ENCODE measurements at regions not wholly inside any gene's neighbourhood (a gene's known extent, or its start where the extent isn't known, plus 50 kb on each side); places are given as distances from the start of the nearest gene placed in this dataset.

GRCh38 chr11:50187220-50187619 is 154.5 kb downstream of the OR4C45 start:
- H3K36me3 ChIP-seq (ENCODE audit: insufficient read depth, low read length) = no peaks in the 10 kb centered on the region
- POLR2A ChIA-PET = interaction anchor here (0.6 kb wide), 1 partner anchor 535 kb away, joined by 5 read pairs; no protein-coding TSS in a partner anchor

GRCh38 chr11:50188040-50188439 is 155.4 kb downstream of the OR4C45 start:
- intact Hi-C loops (cut with micrococcal nuclease; ENCODE audit: unreplicated experiment) = no loop called here
- no peak overlapping the region for H3K4me3 ChIP-seq (ENCODE audit: low read depth, low read length, poor library complexity, severe bottlenecking)
- ChIA-PET CTCF (ENCODE audit: unreplicated experiment) (no interaction called here), POLR2A (no interaction called here)
- no peaks in the 10 kb centered on the region for H4K20me1 ChIP-seq (ENCODE audit: insufficient read depth, low read length)
- TF ChIP-seq CTCF (conservative IDR thresholded peaks at IDR 0.05; ENCODE audit: low read length) (no peak), EZH2phosphoT487 (IDR thresholded peaks at IDR 0.05; ENCODE audit: borderline replicate concordance, low read depth, low read length) (no peak)
- no TSS peak for BruUV-seq (replicated peaks)
- H3K9me2 ChIP-seq (ENCODE audit: insufficient read depth, low read length) = no peaks in the 10 kb centered on the region
- H3K9me3 ChIP-seq (ENCODE audit: low read length) = no peaks in the 10 kb centered on the region
- H2AFZ ChIP-seq (ENCODE audit: low read length) = no peak overlapping the region
- no peak for DNase-seq (ENCODE audit: low spot score)
- no peak overlapping the region for H3K4me2 ChIP-seq (ENCODE audit: low read length)
- H3K79me2 ChIP-seq (ENCODE audit: insufficient read depth, low read depth, low read length) = no peaks in the 10 kb centered on the region
- H3K4me1 ChIP-seq (ENCODE audit: insufficient read depth, low read length, poor library complexity, severe bottlenecking) = no peaks in the 10 kb centered on the region
- no peak overlapping the region for H3K27ac ChIP-seq (ENCODE audit: low read depth, low read length, poor library complexity, severe bottlenecking)
- H3K36me3 ChIP-seq (ENCODE audit: insufficient read depth, low read length) = no peaks in the 10 kb centered on the region

More at GRCh38 chr11:50187220-50187619, 154.5 kb downstream of the OR4C45 start:
- Histone ChIP-seq H3K9me2 (ENCODE audit: insufficient read depth, low read length) (no peaks in the 10 kb centered on the region), H3K27ac (ENCODE audit: low read depth, low read length, poor library complexity, severe bottlenecking) (no peak overlapping the region), H4K20me1 (ENCODE audit: insufficient read depth, low read length) (no peaks in the 10 kb centered on the region), H3K79me2 (ENCODE audit: insufficient read depth, low read depth, low read length) (no peaks in the 10 kb centered on the region), H3K4me2 (ENCODE audit: low read length) (no peak overlapping the region), H3K4me3 (ENCODE audit: low read depth, low read length, poor library complexity, severe bottlenecking) (no peak overlapping the region), H3K9me3 (ENCODE audit: low read length) (no peaks in the 10 kb centered on the region), H2AFZ (ENCODE audit: low read length) (no peak overlapping the region), H3K4me1 (ENCODE audit: insufficient read depth, low read length, poor library complexity, severe bottlenecking) (no peaks in the 10 kb centered on the region)
- TF ChIP-seq CTCF (conservative IDR thresholded peaks at IDR 0.05; ENCODE audit: low read length) (no peak), EZH2phosphoT487 (IDR thresholded peaks at IDR 0.05; ENCODE audit: borderline replicate concordance, low read depth, low read length) (no peak)
- no peak for DNase-seq (ENCODE audit: low spot score)
- intact Hi-C loops (cut with micrococcal nuclease; ENCODE audit: unreplicated experiment) = no loop called here
- CTCF ChIA-PET (ENCODE audit: unreplicated experiment) = no interaction called here
- BruUV-seq (replicated peaks) = no TSS peak

GRCh38 chr11:50192743-50193142 is 160.1 kb downstream of the OR4C45 start:
- CTCF ChIA-PET (ENCODE audit: unreplicated experiment) = no interaction called here
- no TSS peak for BruUV-seq (replicated peaks)
- no peaks in the 10 kb centered on the region for H3K9me2 ChIP-seq (ENCODE audit: insufficient read depth, low read length)
- H4K20me1 ChIP-seq (ENCODE audit: insufficient read depth, low read length) = no peaks in the 10 kb centered on the region
- no peak for DNase-seq (ENCODE audit: low spot score)
- no peaks in the 10 kb centered on the region for H3K4me1 ChIP-seq (ENCODE audit: insufficient read depth, low read length, poor library complexity, severe bottlenecking)
- H3K79me2 ChIP-seq (ENCODE audit: insufficient read depth, low read depth, low read length) = no peaks in the 10 kb centered on the region
- H3K4me2 ChIP-seq (ENCODE audit: low read length) = no peak overlapping the region
- H3K36me3 ChIP-seq (ENCODE audit: insufficient read depth, low read length) = no peaks in the 10 kb centered on the region
- TF ChIP-seq CTCF (conservative IDR thresholded peaks at IDR 0.05; ENCODE audit: low read length) (no peak), EZH2phosphoT487 (IDR thresholded peaks at IDR 0.05; ENCODE audit: borderline replicate concordance, low read depth, low read length) (no peak)
- H3K27ac ChIP-seq (ENCODE audit: low read depth, low read length, poor library complexity, severe bottlenecking) = no peak overlapping the region
- H3K4me3 ChIP-seq (ENCODE audit: low read depth, low read length, poor library complexity, severe bottlenecking) = no peak overlapping the region
- no peaks in the 10 kb centered on the region for H3K9me3 ChIP-seq (ENCODE audit: low read length)
- no peak overlapping the region for H2AFZ ChIP-seq (ENCODE audit: low read length)
- intact Hi-C loops (cut with micrococcal nuclease; ENCODE audit: unreplicated experiment) = no loop called here
- POLR2A ChIA-PET = interaction anchor here (0.9 kb wide), 1 partner anchor 69 kb away, joined by 3 read pairs; no protein-coding TSS in a partner anchor

Data from OCI-LY7 (cell line).